ENCODE measurements at regions not wholly inside any gene's neighbourhood (a gene's known extent, or its start where the extent isn't known, plus 50 kb on each side); places are given as distances from the start of the nearest gene placed in this dataset.

GRCh38 chr3:192005989-192006388 lies 545.0 kb downstream of the PYDC2 start:
- no peak for TF ChIP-seq CTCF (IDR thresholded peaks at IDR 0.05; ENCODE audit: low read depth, low read length, missing control alignments)
- H3K4me3 ChIP-seq (ENCODE audit: low read depth, low read length), result no peak overlapping the region
- no peak for DNase-seq (ENCODE audit: low read depth)
- in situ Hi-C loops (cut with HindIII; ENCODE audit: low sequenced_read_pairs), result no loop called here

DNA sequence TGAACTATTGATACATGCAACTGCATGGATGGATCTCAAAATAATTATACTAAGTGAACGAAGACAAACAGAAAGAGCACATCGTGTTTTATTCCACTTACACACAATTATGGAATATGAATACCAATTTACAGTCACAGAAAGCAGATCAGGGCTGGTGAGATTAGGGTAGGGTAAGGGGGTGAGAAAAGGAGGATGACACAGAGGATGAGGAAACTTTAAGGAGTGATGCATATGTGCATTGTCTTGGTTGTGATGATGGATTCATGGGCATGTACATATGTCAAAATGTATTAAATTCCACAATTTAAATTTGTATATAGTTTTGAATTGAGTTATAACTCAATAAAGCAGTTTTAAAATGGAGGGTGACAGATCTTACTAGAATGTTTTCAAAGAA lies 548.9 kb downstream of the PYDC2 start:
- DNase-seq (ENCODE audit: low read depth), result no peak
- no peak for TF ChIP-seq CTCF (IDR thresholded peaks at IDR 0.05; ENCODE audit: low read depth, low read length, missing control alignments)
- in situ Hi-C loops (cut with HindIII; ENCODE audit: low sequenced_read_pairs), result no loop called here
- no peak overlapping the region for H3K4me3 ChIP-seq (ENCODE audit: low read depth, low read length)

DNA sequence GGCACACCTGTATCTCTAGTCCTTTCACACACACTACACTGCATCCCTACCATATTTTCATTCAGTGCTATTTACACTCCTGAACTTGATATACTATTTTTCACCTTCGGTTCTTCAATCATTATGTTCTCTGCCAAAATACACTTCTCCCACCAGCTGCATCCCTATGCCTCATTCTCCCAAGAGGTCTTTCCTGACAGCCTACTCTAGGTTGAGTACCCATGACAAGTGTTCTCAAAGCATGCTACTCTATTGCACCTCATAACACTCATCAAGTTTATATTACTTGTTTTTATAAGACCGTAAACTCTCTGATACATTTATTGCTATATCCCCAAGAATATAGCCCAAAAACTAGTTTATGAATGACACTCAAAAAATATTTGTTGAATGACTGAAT lies 549.5 kb downstream of the PYDC2 start:
- TF ChIP-seq CTCF (IDR thresholded peaks at IDR 0.05; ENCODE audit: low read depth, low read length, missing control alignments), result no peak
- DNase-seq (ENCODE audit: low read depth), result no peak
- H3K4me3 ChIP-seq (ENCODE audit: low read depth, low read length), result no peak overlapping the region
- in situ Hi-C loops (cut with HindIII; ENCODE audit: low sequenced_read_pairs), result no loop called here

- in situ Hi-C loops (cut with HindIII; ENCODE audit: low sequenced_read_pairs), result no loop called here
- DNase-seq (ENCODE audit: low read depth), result peak; percentile 62
- no peak overlapping the region for H3K4me3 ChIP-seq (ENCODE audit: low read depth, low read length)
- TF ChIP-seq CTCF (IDR thresholded peaks at IDR 0.05; ENCODE audit: low read depth, low read length, missing control alignments), result no peak
Observed at GRCh38 chr3:192011137-192011536, 550.2 kb downstream of the PYDC2 start.

- H3K4me3 ChIP-seq (ENCODE audit: low read depth, low read length), result no peak overlapping the region
- TF ChIP-seq CTCF (IDR thresholded peaks at IDR 0.05; ENCODE audit: low read depth, low read length, missing control alignments), result no peak
- no peak for DNase-seq (ENCODE audit: low read depth)
- in situ Hi-C loops (cut with HindIII; ENCODE audit: low sequenced_read_pairs), result no loop called here
Observed at GRCh38 chr3:192013110-192013509, 552.1 kb downstream of the PYDC2 start.

DNA sequence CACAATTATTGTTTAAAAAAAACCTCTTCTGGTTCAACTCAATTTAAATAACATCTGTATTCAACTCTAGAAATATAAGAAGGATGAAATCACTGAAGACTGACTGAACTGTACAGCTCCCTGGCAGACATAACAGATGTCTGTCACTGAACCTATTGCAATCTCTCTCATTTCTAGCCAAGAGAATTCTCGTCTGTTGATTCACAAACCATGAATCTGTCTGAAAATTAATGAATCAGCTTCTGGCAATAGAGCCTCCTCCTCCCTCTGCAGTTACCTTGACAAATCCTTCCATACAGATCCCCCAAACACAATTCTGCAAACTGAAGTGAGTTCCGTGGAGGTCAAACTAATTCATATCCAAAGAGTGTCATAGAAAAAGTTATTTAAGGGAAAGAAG lies 561.4 kb downstream of the PYDC2 start:
- in situ Hi-C loops (cut with HindIII; ENCODE audit: low sequenced_read_pairs), result no loop called here
- no peak for TF ChIP-seq CTCF (IDR thresholded peaks at IDR 0.05; ENCODE audit: low read depth, low read length, missing control alignments)
- peak; percentile 39 for DNase-seq (ENCODE audit: low read depth)
- H3K4me3 ChIP-seq (ENCODE audit: low read depth, low read length), result no peak overlapping the region

- no peak overlapping the region for H3K4me3 ChIP-seq (ENCODE audit: low read depth, low read length)
- TF ChIP-seq CTCF (IDR thresholded peaks at IDR 0.05; ENCODE audit: low read depth, low read length, missing control alignments), result no peak
- DNase-seq (ENCODE audit: low read depth), result no peak
- in situ Hi-C loops (cut with HindIII; ENCODE audit: low sequenced_read_pairs), result no loop called here
Observed at GRCh38 chr3:192024751-192025150, 563.8 kb downstream of the PYDC2 start.
